Stimulated activated naive CD8-positive, alpha-beta T cell treated with anti-CD3 and anti-CD28 coated beads, Interleukin-15, Interleukin-2, amounts not matched to agents 100 ng/mL and 50 ng/mL, for 24 hours (primary cell): ENCODE measurements at regions not wholly inside any gene's neighbourhood (a gene's known extent, or its start where the extent isn't known, plus 50 kb on each side); places are given as distances from the start of the nearest gene placed in this dataset.

ENCODE experiments used
- H3K27ac Mint-ChIP-seq: one replicate; pipeline ENCODE4 v1.8.0; 2021; ENCODE audit warnings: mild to moderate bottlenecking, mixed read lengths
- H3K27me3 Mint-ChIP-seq: one replicate; pipeline ENCODE4 v1.8.0; 2021; ENCODE audit warnings: mixed read lengths
- H3K36me3 Mint-ChIP-seq: one replicate; pipeline ENCODE4 v1.8.0; 2021; ENCODE audit warnings: low read depth, mixed read lengths
- H3K4me1 Mint-ChIP-seq: one replicate; pipeline ENCODE4 v1.8.0; 2021; ENCODE audit warnings: low read depth, mixed read lengths
- H3K4me3 Mint-ChIP-seq: one replicate; pipeline ENCODE4 v1.8.0; 2021; ENCODE audit warnings: mild to moderate bottlenecking, mixed read lengths
- H3K9me3 Mint-ChIP-seq: one replicate; pipeline ENCODE4 v1.8.0; 2021; ENCODE audit warnings: mixed read lengths

- Mint-ChIP-seq H3K27me3 (no peaks in the 10 kb centered on the region), H3K36me3 (peaks cover 4% of the 10 kb centered on the region), H3K4me3 (no peak overlapping the region), H3K27ac (no peak overlapping the region), H3K9me3 (peaks cover 23% of the 10 kb centered on the region), H3K4me1 (no peaks in the 10 kb centered on the region)
Observed at GRCh38 chr6:43945768-43946080, 175.7 kb downstream of the VEGFA start.

- peaks cover 23% of the 10 kb centered on the region for H3K9me3 Mint-ChIP-seq
- peaks cover 4% of the 10 kb centered on the region for H3K36me3 Mint-ChIP-seq
- no peaks in the 10 kb centered on the region for H3K4me1 Mint-ChIP-seq
- no peaks in the 10 kb centered on the region for H3K27me3 Mint-ChIP-seq
- H3K27ac Mint-ChIP-seq: no peak overlapping the region
- no peak overlapping the region for H3K4me3 Mint-ChIP-seq
Observed at GRCh38 chr6:43944908-43945767, 175.1 kb downstream of the VEGFA start.

GRCh38 chr6:43943781-43944250 is 173.8 kb downstream of the VEGFA start:
- Mint-ChIP-seq H3K27ac (no peak overlapping the region), H3K27me3 (no peaks in the 10 kb centered on the region), H3K9me3 (peaks cover 23% of the 10 kb centered on the region), H3K36me3 (peaks cover 4% of the 10 kb centered on the region), H3K4me1 (no peaks in the 10 kb centered on the region), H3K4me3 (no peak overlapping the region)

GRCh38 chr6:43943099-43943766 is 173.2 kb downstream of the VEGFA start:
- H3K36me3 Mint-ChIP-seq: peaks cover 4% of the 10 kb centered on the region
- no peak overlapping the region for H3K4me3 Mint-ChIP-seq
- no peak overlapping the region for H3K27ac Mint-ChIP-seq
- no peaks in the 10 kb centered on the region for H3K27me3 Mint-ChIP-seq
- no peaks in the 10 kb centered on the region for H3K4me1 Mint-ChIP-seq
- peaks cover 23% of the 10 kb centered on the region for H3K9me3 Mint-ChIP-seq

- no peak overlapping the region for H3K27ac Mint-ChIP-seq
- no peaks in the 10 kb centered on the region for H3K4me1 Mint-ChIP-seq
- no peak overlapping the region for H3K4me3 Mint-ChIP-seq
- H3K27me3 Mint-ChIP-seq: no peaks in the 10 kb centered on the region
- peaks cover 4% of the 10 kb centered on the region for H3K36me3 Mint-ChIP-seq
- H3K9me3 Mint-ChIP-seq: peaks cover 23% of the 10 kb centered on the region
Observed at GRCh38 chr6:43942616-43943015, 172.6 kb downstream of the VEGFA start.

- H3K4me3 Mint-ChIP-seq: no peak overlapping the region
- H3K27ac Mint-ChIP-seq: no peak overlapping the region
- no peaks in the 10 kb centered on the region for H3K4me1 Mint-ChIP-seq
Observed at GRCh38 chr6:43942011-43942442, 172.0 kb downstream of the VEGFA start.

GRCh38 chr6:43941174-43941573 is 171.2 kb downstream of the VEGFA start:
- Mint-ChIP-seq H3K27me3 (no peaks in the 10 kb centered on the region), H3K4me3 (no peak overlapping the region), H3K9me3 (peaks cover 20% of the 10 kb centered on the region), H3K36me3 (peaks cover 4% of the 10 kb centered on the region), H3K27ac (no peak overlapping the region), H3K4me1 (no peaks in the 10 kb centered on the region)

More at GRCh38 chr6:43942011-43942442, 172.0 kb downstream of the VEGFA start:
- Mint-ChIP-seq H3K27me3 (no peaks in the 10 kb centered on the region), H3K36me3 (peaks cover 4% of the 10 kb centered on the region), H3K9me3 (peaks cover 23% of the 10 kb centered on the region)

- peaks cover 4% of the 10 kb centered on the region for H3K36me3 Mint-ChIP-seq
- no peak overlapping the region for H3K4me3 Mint-ChIP-seq
- peaks cover 15% of the 10 kb centered on the region for H3K9me3 Mint-ChIP-seq
- H3K27me3 Mint-ChIP-seq: no peaks in the 10 kb centered on the region
- H3K27ac Mint-ChIP-seq: no peak overlapping the region
- H3K4me1 Mint-ChIP-seq: no peaks in the 10 kb centered on the region
Observed at GRCh38 chr6:43940393-43941087, 170.5 kb downstream of the VEGFA start.

GRCh38 chr6:43940071-43940392 is 170.0 kb downstream of the VEGFA start:
- Mint-ChIP-seq H3K4me3 (no peak overlapping the region), H3K27me3 (no peaks in the 10 kb centered on the region), H3K9me3 (peaks cover 11% of the 10 kb centered on the region), H3K36me3 (peaks cover 4% of the 10 kb centered on the region), H3K4me1 (no peaks in the 10 kb centered on the region), H3K27ac (no peak overlapping the region)

GRCh38 chr6:43939281-43940070 is 169.5 kb downstream of the VEGFA start:
- H3K27ac Mint-ChIP-seq: no peak overlapping the region
- H3K9me3 Mint-ChIP-seq: peaks cover 5% of the 10 kb centered on the region

GRCh38 chr6:43938178-43939105 is 168.4 kb downstream of the VEGFA start:
- H3K9me3 Mint-ChIP-seq: no peaks in the 10 kb centered on the region
- no peaks in the 10 kb centered on the region for H3K4me1 Mint-ChIP-seq
- no peaks in the 10 kb centered on the region for H3K36me3 Mint-ChIP-seq
- no peak overlapping the region for H3K4me3 Mint-ChIP-seq
- H3K27me3 Mint-ChIP-seq: no peaks in the 10 kb centered on the region
- no peak overlapping the region for H3K27ac Mint-ChIP-seq

More at GRCh38 chr6:43939281-43940070, 169.5 kb downstream of the VEGFA start:
- no peaks in the 10 kb centered on the region for H3K4me1 Mint-ChIP-seq
- no peaks in the 10 kb centered on the region for H3K27me3 Mint-ChIP-seq
- H3K36me3 Mint-ChIP-seq: peaks cover 3% of the 10 kb centered on the region
- H3K4me3 Mint-ChIP-seq: no peak overlapping the region

GRCh38 chr6:43937236-43938177 is 167.5 kb downstream of the VEGFA start:
- no peaks in the 10 kb centered on the region for H3K4me1 Mint-ChIP-seq
- H3K4me3 Mint-ChIP-seq: no peak overlapping the region
- no peaks in the 10 kb centered on the region for H3K36me3 Mint-ChIP-seq
- no peaks in the 10 kb centered on the region for H3K27me3 Mint-ChIP-seq
- no peaks in the 10 kb centered on the region for H3K9me3 Mint-ChIP-seq
- no peak overlapping the region for H3K27ac Mint-ChIP-seq

- Mint-ChIP-seq H3K36me3 (no peaks in the 10 kb centered on the region), H3K27ac (no peak overlapping the region), H3K4me3 (no peak overlapping the region), H3K27me3 (no peaks in the 10 kb centered on the region), H3K4me1 (no peaks in the 10 kb centered on the region), H3K9me3 (no peaks in the 10 kb centered on the region)
Observed at GRCh38 chr6:43936476-43936875, 166.5 kb downstream of the VEGFA start.
